ENCODE measurements at regions not wholly inside any gene's neighbourhood (a gene's known extent, or its start where the extent isn't known, plus 50 kb on each side); places are given as distances from the start of the nearest gene placed in this dataset.
A peak's percentile ranks its signal among the peaks of the same experiment; 100 is the strongest.

GRCh38 chr10:33579996-33580395, 245.5 kb upstream of the NRP1 start:
- no peak for DNase-seq

- peak; percentile 88 for DNase-seq
Observed at GRCh38 chr10:33573606-33574005, 239.1 kb upstream of the NRP1 start.

- peak; percentile 29 for DNase-seq
Observed at GRCh38 chr10:33571616-33572015, 237.1 kb upstream of the NRP1 start.

- DNase-seq, result peak; percentile 89
Observed at GRCh38 chr10:33570495-33570894, 236.0 kb upstream of the NRP1 start.

- peak; percentile 83 for DNase-seq
Observed at GRCh38 chr10:33569702-33570101, 235.2 kb upstream of the NRP1 start.

GRCh38 chr10:33566426-33566825, 232.0 kb upstream of the NRP1 start:
- DNase-seq, result no peak

- DNase-seq, result no peak
Observed at GRCh38 chr10:33566001-33566400, 231.5 kb upstream of the NRP1 start.

- DNase-seq, result no peak
Observed at GRCh38 chr10:33565231-33565630, 230.8 kb upstream of the NRP1 start.

- no peak for DNase-seq
Observed at GRCh38 chr10:33559105-33559504, 224.6 kb upstream of the NRP1 start.

GRCh38 chr10:33557313-33557712, 222.8 kb upstream of the NRP1 start:
- no peak for DNase-seq

- no peak for DNase-seq
Observed at GRCh38 chr10:33556620-33557019, 222.2 kb upstream of the NRP1 start.

GRCh38 chr10:33556103-33556502, 221.6 kb upstream of the NRP1 start:
- no peak for DNase-seq

GRCh38 chr10:33553748-33554571, 219.5 kb upstream of the NRP1 start:
- no peak for DNase-seq

- DNase-seq, result no peak
Observed at GRCh38 chr10:33552290-33552689, 217.8 kb upstream of the NRP1 start.

- DNase-seq, result peak; percentile 40
Observed at GRCh38 chr10:33550811-33551210, 216.3 kb upstream of the NRP1 start.

- no peak for DNase-seq
Observed at GRCh38 chr10:33547976-33548375, 213.5 kb upstream of the NRP1 start.

- DNase-seq, result no peak
Observed at GRCh38 chr10:33546031-33546430, 211.6 kb upstream of the NRP1 start.

- peak; percentile 60 for DNase-seq
Observed at GRCh38 chr10:33542752-33543505, 208.5 kb upstream of the NRP1 start.

GRCh38 chr10:33539116-33539515, 204.6 kb upstream of the NRP1 start:
- DNase-seq, result no peak

- DNase-seq, result no peak
Observed at GRCh38 chr10:33537066-33537465, 202.6 kb upstream of the NRP1 start.

- DNase-seq, result no peak
Observed at GRCh38 chr10:33536508-33536907, 202.0 kb upstream of the NRP1 start.

GRCh38 chr10:33535866-33536265, 201.4 kb upstream of the NRP1 start:
- DNase-seq, result no peak

GRCh38 chr10:33534416-33534815, 199.9 kb upstream of the NRP1 start:
- DNase-seq, result no peak

GRCh38 chr10:33533612-33534011, 199.1 kb upstream of the NRP1 start:
- no peak for DNase-seq
